GM12891 (cell line): ENCODE measurements at regions not wholly inside any gene's neighbourhood (a gene's known extent, or its start where the extent isn't known, plus 50 kb on each side); places are given as distances from the start of the nearest gene placed in this dataset.

ENCODE experiments used
- POLR2AphosphoS5 ChIP-seq: IDR thresholded peaks from 2 replicates; pipeline ENCODE4 v1.6.1; 2011; ENCODE audit warnings: low read depth, low read length, control low read depth
- TAF1 ChIP-seq: IDR thresholded peaks from 2 replicates; pipeline ENCODE4 v1.6.1; 2011; ENCODE audit warnings: low read depth, low read length, control low read depth

GRCh38 chr6:159513914-159514313 is 179.1 kb downstream of the SOD2 start:
- no peak for TF ChIP-seq POLR2AphosphoS5
- no peak for TF ChIP-seq TAF1
